Omental fat pad (tissue), 3 donors: ENCODE measurements at regions not wholly inside any gene's neighbourhood (a gene's known extent, or its start where the extent isn't known, plus 50 kb on each side); places are given as distances from the start of the nearest gene placed in this dataset. TPM values are rescaled to one million over a fixed set of nuclear protein-coding genes. Genes with fewer than 3 reads are reported as not detected.

Experiments used
- ATAC-seq: fragments of 150-250 bp; one replicate; pipeline ENCODE4 v1.9.1; 2016; ENCODE audit warnings: mild to moderate bottlenecking, moderate library complexity; ENCODE audit not compliant: low FRiP score
- DNase-seq: peaks from one replicate; pipeline ENCODE4 v3.0.0-alpha.2; 2019; ENCODE audit warnings: low spot score
- small RNA-seq: library from RNA; depleted of rRNA; stranded (forward); fragments of <200 nt; gene quantifications from one replicate; pipeline ENCODE3, GENCODE V24; 2016
- TF ChIP-seq, protein P1 (sequence below), 3 donors: fragments of 450-650 bp; IDR thresholded peaks; one replicate each; pipeline ENCODE4 v1.5.1; 2016 to 2017; ENCODE audit warnings: antibody characterized with exemption in 3 of 3, mild to moderate bottlenecking in 3 of 3, moderate library complexity in 2 of 3

DNA sequence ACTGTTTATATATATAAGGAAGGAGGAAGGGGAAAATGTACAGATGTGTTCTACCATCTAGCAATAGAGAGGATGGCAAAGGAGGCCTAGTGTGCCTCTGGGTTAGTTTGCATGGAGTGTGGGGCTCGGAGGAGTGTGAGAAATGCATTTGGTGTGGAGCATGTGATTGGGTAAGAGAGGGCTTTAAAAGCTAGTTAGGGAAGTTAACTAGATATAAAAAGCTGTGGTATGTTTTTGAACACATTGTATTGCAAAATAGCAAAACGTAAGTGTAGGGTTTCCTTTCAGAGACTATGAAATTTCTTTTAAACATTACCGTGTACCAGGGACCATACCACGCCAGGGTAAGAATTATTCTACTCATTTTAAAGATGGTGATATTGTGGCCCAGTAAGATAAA lies 53.3 kb upstream of the STXBP6 start:
- no peak for DNase-seq
- TF ChIP-seq, protein P1, sequence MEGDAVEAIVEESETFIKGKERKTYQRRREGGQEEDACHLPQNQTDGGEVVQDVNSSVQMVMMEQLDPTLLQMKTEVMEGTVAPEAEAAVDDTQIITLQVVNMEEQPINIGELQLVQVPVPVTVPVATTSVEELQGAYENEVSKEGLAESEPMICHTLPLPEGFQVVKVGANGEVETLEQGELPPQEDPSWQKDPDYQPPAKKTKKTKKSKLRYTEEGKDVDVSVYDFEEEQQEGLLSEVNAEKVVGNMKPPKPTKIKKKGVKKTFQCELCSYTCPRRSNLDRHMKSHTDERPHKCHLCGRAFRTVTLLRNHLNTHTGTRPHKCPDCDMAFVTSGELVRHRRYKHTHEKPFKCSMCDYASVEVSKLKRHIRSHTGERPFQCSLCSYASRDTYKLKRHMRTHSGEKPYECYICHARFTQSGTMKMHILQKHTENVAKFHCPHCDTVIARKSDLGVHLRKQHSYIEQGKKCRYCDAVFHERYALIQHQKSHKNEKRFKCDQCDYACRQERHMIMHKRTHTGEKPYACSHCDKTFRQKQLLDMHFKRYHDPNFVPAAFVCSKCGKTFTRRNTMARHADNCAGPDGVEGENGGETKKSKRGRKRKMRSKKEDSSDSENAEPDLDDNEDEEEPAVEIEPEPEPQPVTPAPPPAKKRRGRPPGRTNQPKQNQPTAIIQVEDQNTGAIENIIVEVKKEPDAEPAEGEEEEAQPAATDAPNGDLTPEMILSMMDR (IDR thresholded peaks at IDR 0.05): no peak
- no peak for ATAC-seq

DNA sequence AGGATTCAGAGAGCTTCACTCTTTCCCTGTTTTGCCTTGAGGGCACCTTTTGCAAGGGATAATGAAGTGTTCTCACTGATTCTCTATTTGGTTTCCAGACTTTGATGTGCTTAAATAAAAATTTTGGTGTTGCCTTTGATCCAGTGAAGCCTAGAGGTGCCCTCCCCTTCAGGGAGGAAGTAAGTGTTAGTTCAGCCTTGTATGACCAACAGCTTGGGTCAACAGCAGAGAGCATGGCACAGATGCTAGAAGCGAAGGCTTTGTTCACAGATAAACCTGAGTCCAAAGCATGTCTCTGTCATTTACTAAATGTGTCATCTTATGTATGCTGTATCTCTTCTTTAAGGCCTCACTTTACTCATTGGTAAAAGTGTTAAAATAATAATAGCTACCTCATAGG lies 52.8 kb upstream of the STXBP6 start:
- ATAC-seq (no peak), DNase-seq (no peak)
- TF ChIP-seq, protein P1 (IDR thresholded peaks at IDR 0.05): no peak

DNA sequence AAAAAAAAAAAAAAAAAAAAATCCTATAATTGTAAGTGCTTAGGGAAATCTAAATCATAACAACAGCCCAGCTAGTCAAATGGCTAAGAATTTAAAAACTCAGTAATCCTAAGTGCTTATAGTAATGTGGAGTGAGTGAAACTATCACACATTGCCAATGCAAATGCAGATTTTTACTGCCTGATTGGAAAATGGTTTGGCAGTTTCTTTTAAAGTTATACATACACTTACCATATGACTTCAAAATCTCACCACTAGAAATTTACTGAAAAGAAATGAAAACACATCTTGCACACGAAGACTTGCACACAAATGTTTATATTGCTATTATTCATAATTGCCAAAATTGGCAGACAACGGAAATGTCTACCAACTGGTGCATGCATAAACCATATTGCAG lies 51.3 kb upstream of the STXBP6 start:
- TF ChIP-seq, protein P1 (IDR thresholded peaks at IDR 0.05): no peak
- no peak for ATAC-seq
- DNase-seq: no peak

Small RNA genes lying in the stretch of these regions (small RNA-seq; reads per million reads assigned to genes)
- not detected for gene HMGN2P6
